ENCODE measurements at regions not wholly inside any gene's neighbourhood (a gene's known extent, or its start where the extent isn't known, plus 50 kb on each side); places are given as distances from the start of the nearest gene placed in this dataset.

- no peak overlapping the region for H3K9ac ChIP-seq
- H3K27ac ChIP-seq, result no peak overlapping the region
- H3K4me2 ChIP-seq (ENCODE audit: low read length), result no peak overlapping the region
- H3K27me3 ChIP-seq (ENCODE audit: control insufficient read depth, insufficient read depth, low read length), result no peaks in the 10 kb centered on the region
- H2AFZ ChIP-seq, result no peak overlapping the region
- H3K9me3 ChIP-seq (ENCODE audit: control insufficient read depth, low read length), result no peaks in the 10 kb centered on the region
- no peak overlapping the region for H3K4me3 ChIP-seq (ENCODE audit: low read depth, low read length)
- TF ChIP-seq CTCF (IDR thresholded peaks at IDR 0.05), result no peak
- H3K36me3 ChIP-seq (ENCODE audit: control insufficient read depth, insufficient read depth, low read length), result no peaks in the 10 kb centered on the region
- no peaks in the 10 kb centered on the region for H3K79me2 ChIP-seq
- H3K4me1 ChIP-seq, result no peaks in the 10 kb centered on the region
These were observed 599.2 kb downstream of the SOX6 start for GRCh38 chr11:15757048-15757698.

GRCh38 chr11:15758857-15759465 lies 597.4 kb downstream of the SOX6 start:
- H3K27me3 ChIP-seq (ENCODE audit: control insufficient read depth, insufficient read depth, low read length), result no peaks in the 10 kb centered on the region
- no peak for TF ChIP-seq CTCF (IDR thresholded peaks at IDR 0.05)
- H3K79me2 ChIP-seq, result no peaks in the 10 kb centered on the region
- no peaks in the 10 kb centered on the region for H3K4me1 ChIP-seq
- H3K4me2 ChIP-seq (ENCODE audit: low read length), result no peak overlapping the region
- H3K27ac ChIP-seq, result no peak overlapping the region
- no peak overlapping the region for H2AFZ ChIP-seq
- H3K4me3 ChIP-seq (ENCODE audit: low read depth, low read length), result no peak overlapping the region
- H3K36me3 ChIP-seq (ENCODE audit: control insufficient read depth, insufficient read depth, low read length), result no peaks in the 10 kb centered on the region
- H3K9ac ChIP-seq, result no peak overlapping the region
- no peaks in the 10 kb centered on the region for H3K9me3 ChIP-seq (ENCODE audit: control insufficient read depth, low read length)

GRCh38 chr11:15761235-15761634 lies 595.1 kb downstream of the SOX6 start:
- Histone ChIP-seq H3K4me2 (ENCODE audit: low read length) (no peak overlapping the region), H3K27me3 (ENCODE audit: control insufficient read depth, insufficient read depth, low read length) (no peaks in the 10 kb centered on the region), H3K9ac (no peak overlapping the region), H3K79me2 (no peaks in the 10 kb centered on the region), H3K36me3 (ENCODE audit: control insufficient read depth, insufficient read depth, low read length) (no peaks in the 10 kb centered on the region), H3K27ac (no peak overlapping the region), H3K9me3 (ENCODE audit: control insufficient read depth, low read length) (no peaks in the 10 kb centered on the region), H3K4me3 (ENCODE audit: low read depth, low read length) (no peak overlapping the region), H3K4me1 (peaks cover 2% of the 10 kb centered on the region), H2AFZ (no peak overlapping the region)
- TF ChIP-seq CTCF (IDR thresholded peaks at IDR 0.05), result no peak

GRCh38 chr11:15764326-15764725 lies 592.0 kb downstream of the SOX6 start:
- Histone ChIP-seq H3K9me3 (ENCODE audit: control insufficient read depth, low read length) (no peaks in the 10 kb centered on the region), H3K4me2 (ENCODE audit: low read length) (no peak overlapping the region), H3K79me2 (no peaks in the 10 kb centered on the region), H3K36me3 (ENCODE audit: control insufficient read depth, insufficient read depth, low read length) (no peaks in the 10 kb centered on the region), H2AFZ (no peak overlapping the region), H3K27me3 (ENCODE audit: control insufficient read depth, insufficient read depth, low read length) (no peaks in the 10 kb centered on the region), H3K9ac (no peak overlapping the region), H3K27ac (no peak overlapping the region), H3K4me1 (peaks cover 2% of the 10 kb centered on the region), H3K4me3 (ENCODE audit: low read depth, low read length) (no peak overlapping the region)
- TF ChIP-seq CTCF (IDR thresholded peaks at IDR 0.05), result no peak

GRCh38 chr11:15764948-15765347 lies 591.4 kb downstream of the SOX6 start:
- H3K27ac ChIP-seq, result no peak overlapping the region
- no peak for TF ChIP-seq CTCF (IDR thresholded peaks at IDR 0.05)
- H3K27me3 ChIP-seq (ENCODE audit: control insufficient read depth, insufficient read depth, low read length), result no peaks in the 10 kb centered on the region
- H3K79me2 ChIP-seq, result no peaks in the 10 kb centered on the region
- H2AFZ ChIP-seq, result no peak overlapping the region
- H3K9ac ChIP-seq, result no peak overlapping the region
- H3K36me3 ChIP-seq (ENCODE audit: control insufficient read depth, insufficient read depth, low read length), result no peaks in the 10 kb centered on the region
- H3K4me3 ChIP-seq (ENCODE audit: low read depth, low read length), result no peak overlapping the region
- H3K4me1 ChIP-seq, result peaks cover 2% of the 10 kb centered on the region
- no peak overlapping the region for H3K4me2 ChIP-seq (ENCODE audit: low read length)
- H3K9me3 ChIP-seq (ENCODE audit: control insufficient read depth, low read length), result no peaks in the 10 kb centered on the region
